ENCODE measurements at regions not wholly inside any gene's neighbourhood (a gene's known extent, or its start where the extent isn't known, plus 50 kb on each side); places are given as distances from the start of the nearest gene placed in this dataset.
A peak's percentile ranks its signal among the peaks of the same experiment; 100 is the strongest.
"Not testable (repeated sequence)": the region's sequence is repeated elsewhere in the genome, so short reads cannot be mapped to it uniquely, and the experiment has no call there.

DNA sequence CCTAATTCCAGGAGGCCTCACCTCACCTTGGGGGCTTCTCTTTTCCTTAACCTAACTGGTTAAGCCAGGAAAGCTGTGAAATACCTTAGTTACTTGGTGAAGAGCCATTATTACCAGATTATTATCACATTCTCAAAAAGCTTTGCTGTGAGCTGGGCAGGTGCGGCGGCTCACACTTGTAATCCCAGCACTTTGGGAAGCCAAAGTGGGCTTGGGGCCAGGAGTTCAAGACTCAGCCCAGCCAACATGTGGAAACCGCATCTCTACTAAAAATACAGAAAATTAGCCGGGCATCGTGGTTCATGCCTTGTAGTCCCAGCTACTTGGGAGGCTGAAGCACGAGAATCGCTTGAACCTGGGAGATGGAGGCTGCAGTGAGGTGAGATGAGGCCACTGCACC is 102.4 kb upstream of the KLF6 start:
- DNase-seq: no peak

DNA sequence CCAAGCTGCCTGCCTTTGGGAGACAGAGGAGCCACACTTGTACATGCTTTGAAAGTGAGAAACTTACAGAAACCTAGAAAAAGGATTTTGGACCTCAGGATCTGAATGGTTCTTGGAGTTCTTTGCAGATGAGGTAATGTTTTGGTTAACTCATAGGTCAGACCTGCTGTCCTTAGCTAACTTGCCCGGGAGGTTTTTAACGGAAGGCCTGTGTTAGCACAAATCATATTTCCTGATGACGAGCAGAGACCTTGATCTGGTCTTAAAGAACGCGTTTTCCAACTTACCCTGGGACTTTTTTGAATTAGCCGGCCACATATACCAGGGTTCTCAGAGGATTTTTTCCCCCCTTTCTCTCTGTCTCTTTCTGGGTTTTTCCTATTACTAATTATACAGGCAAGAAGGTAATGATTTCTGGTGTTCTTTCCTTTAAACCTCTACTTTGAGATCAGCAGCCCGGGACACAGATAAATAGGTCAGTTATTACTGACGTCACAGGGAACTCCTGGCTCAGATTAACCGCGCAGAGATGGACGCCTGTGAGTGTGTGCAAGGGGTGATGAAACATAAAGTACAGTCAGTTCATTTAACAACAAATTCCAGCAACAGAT is 101.7 kb upstream of the KLF6 start:
- no peak for DNase-seq

DNA sequence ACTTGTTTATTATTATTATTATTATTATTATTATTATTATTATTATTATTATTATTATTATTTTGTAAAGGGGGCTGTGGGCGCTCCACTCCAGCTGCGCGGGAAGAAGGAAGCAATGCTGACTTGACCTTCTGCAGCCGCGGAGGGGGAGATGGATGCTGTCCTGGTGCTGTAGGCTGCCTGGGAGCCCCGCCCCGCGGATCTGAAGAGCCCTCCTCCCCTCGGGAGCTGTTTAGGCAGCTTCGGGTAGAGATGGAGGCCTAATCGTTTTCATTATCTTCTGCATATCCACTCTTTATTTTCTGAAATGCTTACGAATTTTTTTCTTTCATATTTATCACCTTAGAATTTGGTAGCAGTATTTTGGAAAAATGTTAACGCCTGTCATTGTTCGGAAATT is 101.2 kb upstream of the KLF6 start:
- DNase-seq: no peak

DNA sequence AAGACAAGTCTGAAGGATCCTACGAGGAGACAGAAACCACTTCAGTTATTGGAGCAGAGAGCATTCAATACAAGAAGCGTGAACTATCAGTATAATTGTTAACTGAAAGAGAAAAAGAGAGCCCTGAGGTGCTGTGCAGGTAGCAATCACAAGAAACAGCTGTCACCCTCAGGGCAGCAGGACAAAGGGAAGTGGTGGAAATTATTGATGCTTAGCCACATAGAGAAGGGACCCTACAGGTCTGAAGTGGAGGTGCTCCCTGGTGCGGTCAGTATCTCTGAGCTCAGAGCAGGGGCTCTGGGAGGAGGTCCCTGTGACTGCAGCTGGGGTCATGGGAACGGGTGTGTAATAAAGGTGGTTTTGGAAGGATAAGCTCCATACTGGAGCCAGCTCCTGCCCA is 97.8 kb upstream of the KLF6 start:
- no peak for DNase-seq

DNA sequence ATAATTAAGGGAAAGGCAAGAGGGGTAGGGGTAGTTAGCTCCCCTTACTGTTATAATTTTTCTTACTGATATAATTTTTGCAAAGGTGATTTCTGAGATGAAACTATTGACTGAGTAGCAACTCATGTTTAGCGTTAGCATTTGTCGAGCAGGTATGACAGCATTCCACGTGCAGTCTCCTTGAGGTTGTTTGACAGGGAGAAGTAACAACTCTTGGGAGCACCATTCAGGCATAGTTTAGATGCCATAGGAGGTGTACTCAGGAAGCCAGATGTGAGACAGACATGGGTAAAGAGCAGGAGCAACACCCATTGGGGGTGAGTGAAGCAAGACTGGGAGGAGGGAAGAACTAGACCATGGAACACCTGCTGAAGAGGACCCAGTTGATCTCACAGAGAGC is 96.6 kb upstream of the KLF6 start:
- DNase-seq: no peak

DNA sequence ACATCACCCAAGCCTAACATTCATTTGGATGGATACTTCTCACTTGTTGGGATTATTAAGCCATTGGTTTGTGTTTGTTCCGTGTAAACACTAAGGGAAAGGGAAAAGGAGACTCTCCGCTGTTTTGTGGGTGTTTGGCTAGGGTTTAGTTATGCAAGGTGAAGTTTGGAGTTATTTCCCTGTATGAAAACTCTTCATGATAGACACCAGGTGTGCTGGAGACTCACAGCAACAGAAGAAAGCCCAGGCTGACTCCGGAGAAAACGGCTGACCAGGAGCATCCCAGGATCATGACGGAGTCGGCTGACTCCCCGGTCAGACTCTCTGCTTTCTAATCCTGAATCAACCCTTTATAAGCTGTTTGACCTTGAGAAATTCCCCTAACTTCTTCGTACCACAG is 94.1 kb upstream of the KLF6 start:
- no peak for DNase-seq

DNA sequence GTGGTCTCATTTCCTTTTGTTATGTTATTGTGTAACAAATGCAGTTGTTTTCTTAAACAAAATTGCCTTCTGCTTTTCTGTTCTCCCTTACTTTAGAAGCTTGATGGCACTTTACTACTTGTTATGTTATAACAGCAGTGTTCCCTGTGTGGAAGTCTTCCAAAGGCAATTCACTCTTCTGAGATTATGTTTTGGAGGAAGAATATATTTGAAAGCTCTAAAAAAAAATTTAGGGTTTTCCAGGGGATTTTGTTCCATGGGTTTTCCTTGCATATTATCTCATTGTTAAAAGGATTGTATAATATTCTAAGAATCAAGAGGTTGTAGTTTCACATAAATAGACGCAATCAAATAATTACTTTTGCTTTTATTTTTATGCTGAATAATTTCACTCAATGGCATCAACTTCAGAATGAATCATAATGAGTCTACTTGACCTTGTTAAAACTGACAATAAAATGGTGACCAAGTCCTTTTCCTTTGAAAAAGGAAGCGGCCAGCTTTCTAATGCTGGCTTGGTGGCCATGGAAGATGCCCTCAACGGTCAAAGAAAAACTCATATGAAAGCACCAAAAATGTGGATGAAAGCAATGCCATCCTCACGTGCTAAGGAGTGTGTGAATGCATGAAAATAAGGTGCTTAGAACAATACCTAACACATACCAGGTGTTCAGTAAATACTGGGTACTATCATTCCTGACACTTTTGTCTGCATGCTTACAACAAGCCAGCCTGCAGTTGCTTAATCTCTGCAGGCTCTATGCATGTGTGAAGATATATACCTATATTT is 92.4 kb upstream of the KLF6 start:
- DNase-seq: peak in 1 of 5 experiments; percentile 32

DNA sequence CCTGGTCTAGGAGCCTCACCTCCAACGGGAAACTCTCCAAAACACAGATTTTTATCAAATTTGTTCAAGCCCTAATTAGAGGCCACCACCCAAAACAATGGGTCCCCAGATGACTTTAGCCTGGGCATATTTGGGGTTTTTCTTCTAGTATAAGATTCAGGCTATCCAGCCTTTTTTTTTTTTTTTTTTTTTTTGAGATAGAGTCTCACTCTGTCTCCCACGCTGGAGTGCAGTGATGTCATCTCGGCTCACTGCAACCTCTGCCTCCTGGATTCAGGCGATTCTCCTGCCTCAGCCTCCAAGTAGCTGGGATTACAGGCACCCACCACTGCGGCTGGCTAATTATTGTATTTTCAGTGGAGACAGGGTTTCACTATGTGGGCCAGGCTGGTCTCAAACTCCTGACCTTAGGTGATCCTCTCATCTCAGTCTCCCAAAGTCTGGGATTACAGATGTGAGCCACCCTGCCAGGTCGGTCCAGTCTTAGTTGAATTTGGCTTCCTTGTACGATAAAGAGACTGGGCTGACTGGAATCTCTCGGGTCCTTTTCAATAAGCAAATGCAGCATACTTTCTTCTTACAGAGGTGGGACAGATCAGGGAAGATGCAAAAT is 91.4 kb upstream of the KLF6 start:
- no peak for DNase-seq

DNA sequence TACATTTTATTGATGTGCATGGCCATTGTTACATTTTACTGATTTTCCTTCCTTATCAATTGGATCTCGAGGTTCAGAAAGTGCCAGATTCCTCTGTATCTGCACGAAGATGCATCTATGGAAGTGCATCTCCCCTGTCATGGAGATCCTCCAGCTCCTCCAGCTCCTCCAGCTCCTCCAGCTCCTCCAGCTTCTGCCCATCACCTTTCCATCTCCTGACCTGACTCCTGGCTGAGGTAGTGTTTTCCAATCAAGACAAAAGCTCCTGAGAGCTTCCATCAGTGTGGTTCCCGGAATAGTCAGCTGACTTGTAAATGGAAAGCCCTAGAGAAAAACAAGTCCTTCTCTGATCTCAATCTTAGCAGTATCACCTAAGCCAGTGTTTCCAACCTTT is 90.8 kb upstream of the KLF6 start:
- DNase-seq: no peak

DNA sequence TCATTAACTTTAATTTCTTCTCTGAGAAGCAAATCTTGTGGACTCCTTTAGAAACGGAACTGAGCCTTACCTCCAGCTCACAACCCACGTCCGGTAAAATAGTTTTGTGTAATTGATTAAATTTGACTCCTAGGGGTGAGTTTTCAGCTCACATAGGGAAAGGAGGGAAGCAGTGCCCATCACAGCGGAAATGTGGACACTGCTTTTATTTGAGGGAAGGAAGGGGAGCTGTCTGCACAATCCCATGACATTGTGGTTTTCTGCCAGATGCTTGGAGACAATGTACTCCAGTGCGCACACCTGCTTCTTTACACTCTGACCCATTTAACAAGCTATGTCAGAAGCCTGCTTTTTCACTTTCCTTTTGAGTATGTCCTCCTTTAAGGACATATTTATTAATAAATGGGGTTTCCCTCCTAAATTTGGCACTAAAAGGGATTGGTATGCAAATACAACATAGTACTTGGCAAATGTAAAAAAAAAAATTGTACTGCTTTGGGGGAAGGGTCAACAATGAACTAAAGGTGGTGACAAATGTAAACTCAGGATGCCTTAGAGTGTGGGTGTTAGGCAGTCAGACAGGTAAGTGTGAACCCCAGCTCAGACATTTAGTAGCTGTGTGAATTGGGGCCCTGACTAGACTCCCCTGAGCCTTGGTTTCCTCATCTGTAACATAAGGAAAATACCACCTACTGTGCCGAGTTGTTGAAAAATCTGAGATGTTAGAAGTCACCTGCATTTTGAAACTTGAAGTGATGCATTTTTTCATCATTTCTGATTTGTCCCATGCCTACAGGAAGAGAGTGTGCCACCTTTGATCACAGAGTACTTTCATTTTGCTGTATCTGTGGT is 90.2 kb upstream of the KLF6 start:
- DNase-seq: peak in 2 of 5 experiments; percentile 68 to 83

DNA sequence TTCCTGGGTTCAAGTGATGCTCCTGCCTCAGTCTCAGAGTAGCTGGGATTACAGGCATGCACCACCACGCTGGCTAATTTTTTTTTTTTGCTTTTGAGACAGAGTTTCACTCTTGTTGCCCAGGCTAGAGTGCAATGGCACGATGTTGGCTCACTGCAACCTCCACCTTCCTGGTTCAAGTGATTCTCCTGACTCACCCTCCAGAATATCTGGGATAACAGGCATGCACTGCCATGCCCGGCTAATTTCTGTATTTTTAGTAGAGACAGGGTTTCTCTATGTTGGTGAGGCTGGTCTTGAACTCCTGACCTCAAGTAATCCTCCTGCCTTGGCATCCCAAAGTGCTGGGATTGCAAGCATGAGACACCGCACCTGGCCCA is 89.6 kb upstream of the KLF6 start:
- not testable (repeated sequence) for DNase-seq

DNA sequence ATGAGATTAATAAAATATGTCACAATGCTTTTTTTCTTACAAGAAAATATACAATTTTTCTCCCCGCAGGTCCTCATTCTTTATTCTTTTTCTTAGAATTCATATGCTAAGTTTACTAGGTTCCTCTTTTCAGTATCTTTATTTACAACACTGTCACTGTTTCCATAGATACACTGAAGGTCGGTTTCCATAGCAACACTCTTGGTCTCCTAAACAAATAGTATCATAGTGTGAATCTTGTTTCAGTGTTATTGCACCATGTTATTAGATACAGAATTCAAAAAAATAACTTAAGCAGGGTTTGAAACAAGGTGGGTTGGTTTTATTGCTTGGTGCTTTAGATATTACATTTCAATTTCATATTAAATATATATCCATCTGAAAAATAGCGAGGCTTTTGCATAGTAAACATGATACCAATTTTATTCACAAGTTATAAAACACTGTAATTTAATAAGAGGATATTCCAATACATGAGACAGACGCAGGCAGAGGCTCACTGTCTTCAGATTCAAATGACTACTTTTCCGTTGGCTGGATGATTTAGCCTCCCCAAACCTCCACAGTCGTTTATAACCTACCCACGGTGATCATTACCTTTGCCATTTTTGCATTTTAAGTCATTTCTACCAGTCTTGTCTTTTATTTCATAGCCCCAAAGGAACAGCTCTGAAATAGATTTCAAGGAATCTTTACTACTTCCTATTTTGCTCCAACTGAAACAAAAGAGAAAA is 88.9 kb upstream of the KLF6 start:
- peak in 2 of 5 experiments; percentile 80 to 91 for DNase-seq

DNA sequence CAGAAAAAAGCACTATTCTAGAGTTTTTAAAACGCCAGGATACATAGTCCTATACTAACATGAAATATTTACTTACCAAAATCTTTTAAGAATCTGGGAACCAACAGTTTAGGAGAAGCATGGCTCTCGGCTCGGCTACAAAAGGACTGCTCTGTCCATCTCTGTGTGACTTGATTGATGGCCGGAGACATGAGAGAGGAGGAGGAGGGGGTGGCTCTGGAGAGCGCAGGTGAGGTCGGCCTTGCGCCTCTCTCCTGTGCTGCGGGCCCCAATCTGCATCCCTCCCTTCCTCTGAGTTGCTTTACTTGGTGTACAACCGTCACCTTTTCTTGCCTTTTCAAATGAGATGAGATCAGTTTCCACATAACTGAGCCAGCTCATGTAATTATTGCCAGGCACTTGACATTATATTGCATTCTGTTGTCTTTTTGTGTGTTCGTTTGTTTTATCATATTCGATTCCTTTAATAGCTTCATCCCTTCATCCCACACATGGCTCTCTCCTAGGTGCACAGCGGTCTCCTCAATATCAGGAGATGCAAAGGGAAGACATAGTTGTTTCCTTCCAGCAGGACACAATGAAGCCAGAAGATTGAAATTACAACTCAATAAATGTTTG is 87.8 kb upstream of the KLF6 start:
- no peak for DNase-seq

DNA sequence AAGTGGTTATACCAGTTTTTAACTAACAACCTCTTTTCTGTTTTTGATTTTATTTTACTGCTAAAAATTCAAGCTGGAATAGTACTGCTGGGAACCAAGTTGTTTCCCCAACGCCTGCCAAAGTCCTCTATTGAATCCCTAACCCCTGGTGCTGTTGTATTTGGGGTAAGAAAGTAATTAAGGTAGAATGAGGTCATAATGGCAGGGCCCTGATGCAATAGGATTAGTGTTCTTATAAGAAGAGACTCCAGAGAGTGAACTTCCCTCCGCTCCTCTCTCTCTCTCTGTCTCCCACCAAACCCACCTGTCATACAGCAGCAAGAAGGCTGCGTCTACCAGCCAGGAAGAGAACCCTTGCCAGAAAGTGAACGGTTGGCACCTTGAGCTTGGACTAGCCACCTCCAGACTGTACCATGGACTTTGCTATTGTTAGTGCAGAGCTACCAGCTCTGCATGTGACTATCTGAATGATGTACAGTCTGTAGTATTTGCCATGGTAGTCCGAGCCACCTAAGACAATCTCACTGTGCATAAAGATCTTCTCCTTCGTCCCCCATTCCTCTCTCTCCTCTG is 86.5 kb upstream of the KLF6 start:
- no peak for DNase-seq

DNA sequence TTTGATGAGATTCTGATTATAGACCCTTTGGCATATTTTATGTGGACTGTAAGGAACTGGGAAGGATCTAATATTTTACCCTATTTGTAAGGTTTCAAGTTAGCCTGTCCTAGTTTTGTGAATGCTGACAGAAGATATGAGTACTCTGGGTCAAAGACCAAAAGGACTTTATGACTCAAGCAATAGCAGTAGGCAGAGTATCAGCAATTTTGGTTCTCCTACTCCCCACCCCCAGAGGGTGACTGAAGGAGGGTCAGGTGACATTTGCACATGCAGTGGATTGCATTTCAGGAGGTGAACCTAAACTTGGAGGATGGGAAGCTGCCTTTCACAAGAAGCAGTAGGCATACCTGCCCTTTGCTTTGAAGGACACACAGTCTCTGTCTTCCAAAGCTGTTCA is 84.0 kb upstream of the KLF6 start:
- DNase-seq: peak in 1 of 5 experiments; percentile 30

DNA sequence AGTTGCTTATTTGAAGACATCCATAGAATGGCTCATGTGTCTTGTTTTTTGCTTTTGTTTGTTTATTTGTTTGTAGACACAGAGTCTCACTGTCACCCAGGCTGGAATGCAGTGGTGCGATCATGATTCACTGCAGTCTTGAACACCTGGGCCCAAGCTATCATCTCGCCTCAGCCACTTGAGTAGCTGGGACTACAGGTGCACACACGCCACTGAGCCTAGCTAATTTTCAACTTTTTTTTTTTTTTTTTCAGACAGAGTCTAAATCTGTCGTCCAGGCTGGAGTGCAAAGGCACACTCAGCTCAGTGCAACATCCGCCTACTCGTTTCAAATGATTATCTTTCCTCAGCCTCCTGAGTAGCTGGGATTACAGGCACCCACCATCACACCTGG is 83.3 kb upstream of the KLF6 start:
- DNase-seq: no peak

DNA sequence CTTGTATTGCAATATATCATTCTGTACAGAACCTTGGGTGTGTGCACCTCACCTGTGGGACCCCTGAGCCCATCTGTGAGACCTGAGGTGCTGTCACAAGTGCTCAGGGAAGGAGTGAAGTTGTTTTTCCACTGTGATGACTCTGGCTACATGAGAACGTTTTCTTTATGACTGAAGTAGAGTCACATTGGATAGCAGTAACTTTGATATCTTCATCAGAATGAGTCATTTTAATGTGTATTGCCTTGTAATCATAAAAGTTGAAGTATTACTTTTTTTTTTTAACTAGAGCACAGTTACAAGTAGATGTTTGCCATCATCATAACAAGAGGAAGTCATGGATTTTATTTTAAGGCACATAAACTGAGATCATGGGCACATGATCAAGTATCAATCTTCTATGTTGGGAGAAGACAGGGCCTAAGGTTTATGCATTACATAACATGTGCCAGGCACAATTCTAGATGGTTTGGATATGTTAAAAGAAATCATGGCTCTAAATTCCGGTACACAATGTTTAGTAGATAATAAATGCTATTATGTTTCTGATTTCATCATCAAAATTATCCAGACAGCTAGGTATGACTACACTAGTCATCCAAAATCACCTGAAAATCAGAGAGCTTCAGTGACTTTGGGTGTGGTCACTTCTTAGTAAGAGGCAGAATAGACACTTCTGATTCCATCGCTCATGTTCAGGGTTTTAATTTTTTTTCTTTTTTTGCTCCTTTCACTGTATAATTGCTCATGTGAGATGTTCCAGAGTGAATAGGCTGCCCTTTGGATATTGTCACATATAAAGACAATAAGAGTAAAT is 82.7 kb upstream of the KLF6 start:
- DNase-seq: peak in 1 of 5 experiments; percentile 53

DNA sequence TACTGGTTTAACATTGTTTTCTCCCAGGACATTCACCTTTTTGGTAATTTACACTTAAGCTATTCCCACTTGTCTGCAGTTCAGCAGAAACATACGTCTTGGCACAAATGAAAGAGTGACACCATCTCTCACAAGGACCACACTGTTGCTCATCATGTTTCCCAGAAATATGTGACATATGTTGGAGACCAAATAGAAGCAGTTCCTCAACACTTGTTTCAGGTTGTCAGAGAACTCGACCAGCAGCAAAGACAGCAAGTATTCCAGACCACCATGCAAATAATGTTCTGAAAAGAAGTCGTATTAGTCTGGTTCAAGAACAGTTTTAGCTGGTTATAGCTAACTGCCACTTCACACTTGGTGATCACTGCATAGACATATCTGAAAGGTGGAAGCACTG is 81.3 kb upstream of the KLF6 start:
- peak in 1 of 5 experiments; percentile 22 for DNase-seq

DNA sequence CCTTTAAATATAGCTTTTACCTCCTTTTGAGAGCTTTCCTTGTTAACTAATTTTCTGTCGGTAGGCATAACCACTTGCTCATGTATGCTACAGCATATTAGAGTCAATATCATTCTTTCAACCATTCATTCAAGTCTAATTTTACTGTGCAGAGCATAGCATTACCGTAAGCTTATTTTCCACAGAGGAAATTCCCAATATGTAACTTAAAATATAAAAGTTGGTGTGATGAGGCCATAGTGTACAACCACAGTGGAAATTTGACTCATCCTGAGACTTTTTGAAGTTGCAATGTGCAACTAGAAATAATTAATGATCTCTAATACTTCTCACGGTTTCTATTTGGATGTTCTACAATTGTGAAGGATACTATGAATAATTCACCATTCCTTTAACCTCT is 80.6 kb upstream of the KLF6 start:
- DNase-seq: no peak

DNA sequence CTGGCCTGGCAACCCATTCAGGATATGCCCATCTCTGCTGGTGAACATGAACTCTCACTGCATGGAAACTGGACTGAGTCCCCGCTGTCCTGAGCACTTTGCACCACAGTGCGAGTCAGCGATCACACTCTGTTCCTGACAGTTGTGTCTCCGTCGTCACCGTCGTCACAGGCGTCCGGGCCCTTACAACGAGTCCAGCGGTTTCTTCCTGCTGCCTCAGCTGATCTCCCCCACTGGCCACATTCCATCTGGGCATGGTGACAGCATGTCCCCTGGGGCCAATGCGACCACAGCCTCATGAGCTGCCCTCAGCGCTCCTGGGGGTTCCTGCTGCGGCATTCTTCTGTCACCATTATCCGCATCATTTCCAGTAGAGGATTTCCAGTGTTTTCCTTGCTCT is 76.8 kb upstream of the KLF6 start:
- no peak for DNase-seq

Measured in T-helper 2 cell (primary cell).